Stimulated activated CD8-positive, alpha-beta memory T cell treated with anti-CD3 and anti-CD28 coated beads, Interleukin-4, amount 100 ng/mL, for 24 hours (primary cell): ENCODE measurements at regions not wholly inside any gene's neighbourhood (a gene's known extent, or its start where the extent isn't known, plus 50 kb on each side); places are given as distances from the start of the nearest gene placed in this dataset.

Experiments
- DNase-seq: peaks from one replicate; pipeline ENCODE4 v3.0.0-alpha.2; 2020; ENCODE audit warnings: low read depth

DNA sequence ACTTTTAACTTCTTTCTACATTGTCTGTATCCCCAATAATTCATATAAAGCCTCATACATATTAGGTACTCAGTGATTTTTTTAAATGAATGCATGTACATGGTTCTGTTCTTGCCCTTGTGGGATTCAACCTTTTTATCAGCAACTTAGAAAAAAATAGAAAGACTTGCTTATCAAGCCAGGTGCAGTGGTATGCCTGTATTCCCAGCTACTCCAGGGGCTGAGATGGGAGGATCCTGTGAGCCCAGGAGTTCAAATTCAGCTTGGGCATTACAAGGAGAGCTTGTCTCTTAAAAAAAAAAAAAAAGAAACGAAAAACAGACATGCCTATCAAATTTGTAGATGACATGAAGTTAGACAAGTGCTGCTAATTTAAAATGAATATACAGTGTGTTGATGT, 54.2 kb upstream of the MYCBP2 start:
- DNase-seq, result no peak

DNA sequence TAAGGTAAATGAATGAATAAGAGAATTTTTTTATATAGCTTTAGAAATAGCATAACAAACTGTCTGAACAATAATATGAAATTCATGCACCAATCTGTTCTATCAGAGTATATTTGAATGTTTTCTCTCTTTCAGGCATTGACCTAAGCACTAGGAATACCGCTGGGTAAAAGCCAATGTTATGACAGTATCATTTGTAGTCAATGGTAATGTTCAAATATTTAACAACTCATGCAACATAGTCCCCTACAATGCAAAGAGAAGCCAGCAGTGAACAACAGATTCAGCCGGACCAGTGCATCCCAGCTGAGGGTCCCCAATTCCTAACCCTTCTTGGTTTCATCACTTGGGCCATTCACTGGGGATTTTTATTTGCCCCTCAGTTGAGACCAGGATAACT, 52.6 kb upstream of the MYCBP2 start:
- no peak for DNase-seq

DNA sequence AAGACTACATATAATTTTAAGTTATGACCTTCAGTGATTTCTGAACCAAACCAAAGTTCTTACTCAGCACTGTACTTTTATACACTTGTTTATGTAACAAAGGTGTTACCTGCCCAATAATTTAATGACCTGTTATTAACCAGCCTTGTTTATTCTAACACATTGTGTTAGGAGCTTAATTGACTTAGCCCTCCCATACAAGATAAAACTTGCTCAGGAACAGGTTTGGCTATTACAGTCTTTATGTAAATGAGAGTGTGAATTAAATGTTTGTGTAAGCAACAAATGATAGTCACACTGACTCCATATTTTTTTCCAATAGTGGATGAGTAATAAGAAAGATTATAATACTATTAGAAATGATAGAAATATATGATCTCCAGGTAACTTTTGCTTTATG, 51.8 kb upstream of the MYCBP2 start:
- no peak for DNase-seq

DNA sequence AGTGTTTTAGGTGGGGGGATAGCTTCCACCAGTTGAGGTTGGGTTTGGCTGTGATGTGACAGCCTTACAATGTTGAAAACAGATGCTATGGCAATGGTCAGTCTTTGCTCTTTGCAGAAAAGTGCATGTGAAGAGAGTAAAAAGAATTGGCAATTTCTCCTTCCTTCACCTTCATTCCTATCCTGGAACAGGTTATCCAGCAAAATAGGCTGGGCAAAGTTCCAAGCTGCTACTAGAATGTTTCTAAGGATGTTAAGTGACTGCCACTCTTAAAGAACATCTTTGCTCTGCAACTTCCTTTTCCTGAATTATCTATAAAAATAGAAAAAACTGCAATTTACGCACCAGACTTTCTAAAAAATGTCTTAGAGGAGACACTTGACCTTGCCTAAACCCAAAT, 50.1 kb upstream of the MYCBP2 start:
- no peak for DNase-seq
